GM23248 (cell line): ENCODE measurements at regions not wholly inside any gene's neighbourhood (a gene's known extent, or its start where the extent isn't known, plus 50 kb on each side); places are given as distances from the start of the nearest gene placed in this dataset.

Source experiments
- DNase-seq: peaks from one replicate; pipeline ENCODE4 v3.0.0-alpha.2; 2015
- H2AFZ ChIP-seq: fragments of 200-600 bp; sonication (generic); 2 replicates; pipeline ENCODE4 v1.6.1; 2016; ENCODE audit warnings: antibody characterized with exemption
- H3F3A ChIP-seq: fragments of 200-600 bp; sonication (generic); 2 replicates; pipeline ENCODE4 v1.6.1; 2016; ENCODE audit warnings: mild to moderate bottlenecking, antibody characterized with exemption, mixed run types; ENCODE audit not compliant: insufficient read depth
- H3K27ac ChIP-seq: fragments of 200-600 bp; sonication (generic); 2 replicates; pipeline ENCODE4 v1.5.1; 2016; ENCODE audit warnings: mild to moderate bottlenecking
- H3K27me3 ChIP-seq: fragments of 200-600 bp; sonication (generic); replicated peaks from 2 replicates; pipeline ENCODE4 v1.6.1; 2016; ENCODE audit warnings: mild to moderate bottlenecking; ENCODE audit not compliant: insufficient read depth
- H3K36me3 ChIP-seq: fragments of 200-600 bp; sonication (generic); 2 replicates; pipeline ENCODE4 v1.6.1; 2016; ENCODE audit warnings: low read depth, mild to moderate bottlenecking
- H3K4me1 ChIP-seq: fragments of 200-600 bp; sonication (generic); 2 replicates; pipeline ENCODE4 v1.6.1; 2016; ENCODE audit warnings: mild to moderate bottlenecking; ENCODE audit not compliant: insufficient read depth
- H3K4me2 ChIP-seq: fragments of 200-600 bp; sonication (generic); one replicate; pipeline ENCODE4 v1.6.1; 2016; ENCODE audit warnings: mild to moderate bottlenecking; ENCODE audit not compliant: unreplicated experiment
- H3K4me3 ChIP-seq: fragments of 200-600 bp; sonication (generic); 2 replicates; pipeline ENCODE4 v1.5.1; 2016; ENCODE audit warnings: mild to moderate bottlenecking
- H3K79me2 ChIP-seq: fragments of 200-600 bp; sonication (generic); 2 replicates; pipeline ENCODE4 v1.6.1; 2016; ENCODE audit warnings: mild to moderate bottlenecking; ENCODE audit not compliant: insufficient read depth
- H3K9ac ChIP-seq: fragments of 200-600 bp; sonication (generic); 2 replicates; pipeline ENCODE4 v1.6.1; 2016; ENCODE audit warnings: mild to moderate bottlenecking
- H3K9me2 ChIP-seq: fragments of 200-600 bp; sonication (generic); 2 replicates; pipeline ENCODE4 v1.6.1; 2016; ENCODE audit warnings: mixed run types, mild to moderate bottlenecking, moderate library complexity; ENCODE audit not compliant: insufficient read depth
- H3K9me3 ChIP-seq: fragments of 200-600 bp; sonication (generic); one replicate; pipeline ENCODE4 v1.6.1; 2017; ENCODE audit warnings: low read depth
- H4K20me1 ChIP-seq: fragments of 200-600 bp; sonication (generic); 2 replicates; pipeline ENCODE4 v1.6.0; 2016; ENCODE audit not compliant: insufficient read depth
- EZH2 ChIP-seq: fragments of 200-600 bp; sonication (generic); IDR thresholded peaks from 2 replicates; pipeline ENCODE4 v1.6.1; 2018; ENCODE audit warnings: antibody characterized with exemption, mild to moderate bottlenecking; ENCODE audit not compliant: insufficient read depth, poor library complexity, severe bottlenecking
- EZH2phosphoT487 ChIP-seq: fragments of 200-600 bp; sonication (generic); IDR thresholded peaks from 2 replicates; pipeline ENCODE4 v1.6.1; 2018; ENCODE audit warnings: antibody characterized with exemption, moderate library complexity, mild to moderate bottlenecking, low read depth; ENCODE audit not compliant: insufficient read depth
- WGBS, 2 experiments: methylation state at CpG; one replicate each; pipeline ENCODE4 v1.1.6; 2015 to 2017; ENCODE audit warnings: low lambda C conversion rate in 2 of 2, low coverage in 1 of 2; ENCODE audit errors: missing lambda C conversion rate in 2 of 2; 5-methylcytosine and 5-hydroxymethylcytosine counted together
- in situ Hi-C: fragments of 300-500 bp; cut with MboI; formaldehyde crosslinking; loops from 2 replicates; pipeline ENCODE4 v1.15.0; 2020

DNA sequence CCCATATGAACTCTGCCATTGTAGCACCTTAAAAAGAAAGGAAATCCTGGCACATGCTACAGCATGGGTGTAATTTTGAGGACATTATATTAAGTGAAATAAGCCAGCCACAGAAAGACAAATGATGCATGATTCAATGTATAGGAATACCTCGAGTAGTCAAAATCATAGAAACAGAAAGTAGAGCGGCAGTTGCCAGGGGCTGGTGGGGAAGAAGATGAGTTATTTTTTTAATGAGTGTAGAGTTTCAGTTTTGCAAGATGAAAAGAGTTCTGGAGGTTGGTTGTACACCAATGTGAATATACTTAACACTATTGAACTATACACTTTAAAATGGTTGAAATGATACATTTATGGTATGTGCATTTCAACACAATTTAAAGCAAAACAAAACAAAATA, 133.0 kb downstream of the ZDHHC21 start:
- Histone ChIP-seq H3K9ac (no peak overlapping the region), H3F3A (no peaks in the 10 kb centered on the region), H3K4me1 (no peaks in the 10 kb centered on the region), H3K9me3 (no peaks in the 10 kb centered on the region), H3K36me3 (no peaks in the 10 kb centered on the region), H3K9me2 (no peaks in the 10 kb centered on the region), H3K27me3 (no peaks in the 10 kb centered on the region), H4K20me1 (no peaks in the 10 kb centered on the region), H3K4me3 (no peak overlapping the region), H3K79me2 (no peaks in the 10 kb centered on the region), H3K4me2 (no peak overlapping the region), H3K27ac (no peak overlapping the region), H2AFZ (no peak overlapping the region)
- WGBS, 2 experiments: 51 to 52% methylated on average over 2 of the region's 2 CpGs
- DNase-seq: no peak
- in situ Hi-C loops: no loop called here
- TF ChIP-seq EZH2phosphoT487: no peak
- no peak for TF ChIP-seq EZH2

GRCh38 chr9:14554886-14555285, 138.3 kb downstream of the ZDHHC21 start:
- TF ChIP-seq EZH2phosphoT487 (no peak), EZH2 (no peak)
- in situ Hi-C loops: no loop called here
- no peaks in the 10 kb centered on the region for H3K9me2 ChIP-seq
- H3K27ac ChIP-seq: no peak overlapping the region
- no peak overlapping the region for H3K4me3 ChIP-seq
- H3K79me2 ChIP-seq: no peaks in the 10 kb centered on the region
- 13% methylated on average over 4 of the region's 4 CpGs for WGBS, 2 experiments
- peak overlapping the region; percentile 31; the same call in 1 of the 2 replicates for H2AFZ ChIP-seq
- H3F3A ChIP-seq: no peaks in the 10 kb centered on the region
- H3K9ac ChIP-seq: no peak overlapping the region
- H3K4me1 ChIP-seq: no peaks in the 10 kb centered on the region
- DNase-seq: peak; percentile 47
- no peaks in the 10 kb centered on the region for H3K9me3 ChIP-seq
- no peaks in the 10 kb centered on the region for H4K20me1 ChIP-seq
- no peaks in the 10 kb centered on the region for H3K27me3 ChIP-seq
- no peaks in the 10 kb centered on the region for H3K36me3 ChIP-seq
- no peak overlapping the region for H3K4me2 ChIP-seq

GRCh38 chr9:14547245-14548060, 145.8 kb downstream of the ZDHHC21 start:
- Histone ChIP-seq H3K9me2 (no peaks in the 10 kb centered on the region), H3K27ac (no peak overlapping the region), H3K4me1 (no peaks in the 10 kb centered on the region), H3F3A (no peaks in the 10 kb centered on the region), H2AFZ (no peak overlapping the region), H3K4me3 (no peak overlapping the region), H3K4me2 (no peak overlapping the region), H3K79me2 (no peaks in the 10 kb centered on the region), H3K27me3 (no peaks in the 10 kb centered on the region), H3K9me3 (no peaks in the 10 kb centered on the region), H3K36me3 (no peaks in the 10 kb centered on the region), H4K20me1 (no peaks in the 10 kb centered on the region), H3K9ac (no peak overlapping the region)
- no peak for DNase-seq
- 60 to 65% methylated on average over 5 of the region's 5 CpGs for WGBS, 2 experiments
- in situ Hi-C loops: no loop called here
- TF ChIP-seq EZH2 (no peak), EZH2phosphoT487 (no peak)

- Histone ChIP-seq H3K27me3 (no peaks in the 10 kb centered on the region), H3K27ac (no peak overlapping the region), H3K9ac (no peak overlapping the region), H2AFZ (no peak overlapping the region), H3K4me1 (no peaks in the 10 kb centered on the region), H3K4me3 (no peak overlapping the region), H3K36me3 (no peaks in the 10 kb centered on the region), H3K9me2 (no peaks in the 10 kb centered on the region), H3K79me2 (no peaks in the 10 kb centered on the region), H3F3A (no peaks in the 10 kb centered on the region), H3K9me3 (no peaks in the 10 kb centered on the region), H4K20me1 (no peaks in the 10 kb centered on the region), H3K4me2 (no peak overlapping the region)
- WGBS, 2 experiments: 56 to 67% methylated on average over 4 of the region's 4 CpGs
- in situ Hi-C loops: no loop called here
- DNase-seq: no peak
- TF ChIP-seq EZH2 (no peak), EZH2phosphoT487 (no peak)
These were observed 146.5 kb downstream of the ZDHHC21 start for GRCh38 chr9:14546693-14547092.

DNA sequence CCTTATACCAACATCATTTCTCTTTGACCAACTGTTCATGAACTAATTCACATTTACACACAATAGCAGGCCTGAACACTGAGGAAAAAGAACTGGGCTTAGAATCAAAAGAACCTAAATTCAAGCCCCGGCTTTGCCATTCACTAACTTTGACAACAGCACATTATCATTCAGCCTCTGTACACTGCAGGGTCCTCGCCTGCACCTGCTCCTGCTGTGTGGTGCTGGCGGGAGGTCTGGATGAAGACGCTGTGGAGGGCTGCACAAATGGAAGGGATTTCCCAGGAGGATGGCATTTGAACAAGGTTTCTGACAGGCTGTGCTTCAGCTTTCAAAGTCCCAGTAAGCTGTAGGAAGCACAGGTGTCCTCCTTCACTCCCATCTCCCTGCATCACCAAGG, 151.2 kb downstream of the ZDHHC21 start:
- Histone ChIP-seq H3K36me3 (no peaks in the 10 kb centered on the region), H3K4me1 (no peaks in the 10 kb centered on the region), H3K9me3 (no peaks in the 10 kb centered on the region), H3K4me3 (no peak overlapping the region), H3K27ac (no peak overlapping the region), H3K27me3 (no peaks in the 10 kb centered on the region), H4K20me1 (no peaks in the 10 kb centered on the region), H3K4me2 (no peak overlapping the region), H3K9me2 (no peaks in the 10 kb centered on the region), H3F3A (no peaks in the 10 kb centered on the region), H2AFZ (no peak overlapping the region), H3K79me2 (no peaks in the 10 kb centered on the region), H3K9ac (no peak overlapping the region)
- in situ Hi-C loops: no loop called here
- TF ChIP-seq EZH2: no peak
- TF ChIP-seq EZH2phosphoT487: no peak
- DNase-seq: no peak
- WGBS, 2 experiments: 60 to 65% methylated on average over 4 of the region's 4 CpGs
